Glutamatergic neuron (in vitro differentiated cells): ENCODE measurements at regions not wholly inside any gene's neighbourhood (a gene's known extent, or its start where the extent isn't known, plus 50 kb on each side); places are given as distances from the start of the nearest gene placed in this dataset.

ENCODE experiments used
- DNase-seq: peaks from one replicate; pipeline ENCODE4 v3.0.0; 2022
- H3K27ac Mint-ChIP-seq: one replicate; pipeline ENCODE4 v1.8.0; 2020; ENCODE audit warnings: mild to moderate bottlenecking, mixed read lengths, inconsistent platforms; ENCODE audit not compliant: unreplicated experiment
- H3K27me3 Mint-ChIP-seq: one replicate; pipeline ENCODE4 v1.8.0; 2020; ENCODE audit warnings: mild to moderate bottlenecking, moderate library complexity, mixed read lengths, inconsistent platforms; ENCODE audit not compliant: unreplicated experiment
- H3K36me3 Mint-ChIP-seq: one replicate; pipeline ENCODE4 v1.8.0; 2020; ENCODE audit warnings: mild to moderate bottlenecking, mixed read lengths, inconsistent platforms; ENCODE audit not compliant: unreplicated experiment
- H3K4me1 Mint-ChIP-seq: one replicate; pipeline ENCODE4 v1.8.0; 2020; ENCODE audit warnings: mild to moderate bottlenecking, low read depth, mixed read lengths, inconsistent platforms; ENCODE audit not compliant: unreplicated experiment
- H3K4me3 Mint-ChIP-seq: one replicate; pipeline ENCODE4 v1.8.0; 2020; ENCODE audit warnings: mild to moderate bottlenecking, mixed read lengths, inconsistent platforms; ENCODE audit not compliant: unreplicated experiment
- H3K9me3 Mint-ChIP-seq: one replicate; pipeline ENCODE4 v1.8.0; 2020; ENCODE audit warnings: mild to moderate bottlenecking, moderate library complexity, mixed read lengths, inconsistent platforms; ENCODE audit not compliant: unreplicated experiment
- TF ChIP-seq, protein P1 (sequence below): fragments of 200-600 bp; sonication (generic); IDR thresholded peaks from one replicate; pipeline ENCODE4 v1.5.0; 2021; ENCODE audit not compliant: partially characterized antibody, unreplicated experiment

DNA sequence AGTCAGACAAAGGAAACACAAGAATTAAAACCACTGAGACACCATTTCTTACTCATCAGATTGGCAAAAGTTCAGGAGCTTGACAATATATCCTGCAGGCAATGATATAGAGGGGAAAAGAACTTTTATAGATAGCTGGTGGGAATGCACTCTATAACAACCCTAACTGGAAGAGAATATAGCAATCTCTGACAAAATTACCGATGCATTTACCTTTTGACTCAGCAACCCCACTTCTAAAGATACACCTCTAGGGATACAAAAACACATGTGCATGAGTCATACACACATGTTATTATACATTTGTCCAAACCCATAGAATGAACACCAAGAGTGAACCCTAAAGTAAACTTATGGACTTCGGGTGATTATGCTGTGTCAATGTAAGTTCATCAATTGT is 79.4 kb upstream of the SRD5A2 start:
- Mint-ChIP-seq H3K4me1 (no peaks in the 10 kb centered on the region), H3K27ac (no peak overlapping the region), H3K36me3 (no peaks in the 10 kb centered on the region), H3K9me3 (peaks cover 1% of the 10 kb centered on the region), H3K4me3 (no peak overlapping the region), H3K27me3 (peaks cover 3% of the 10 kb centered on the region)
- DNase-seq: no peak
- TF ChIP-seq, protein P1, sequence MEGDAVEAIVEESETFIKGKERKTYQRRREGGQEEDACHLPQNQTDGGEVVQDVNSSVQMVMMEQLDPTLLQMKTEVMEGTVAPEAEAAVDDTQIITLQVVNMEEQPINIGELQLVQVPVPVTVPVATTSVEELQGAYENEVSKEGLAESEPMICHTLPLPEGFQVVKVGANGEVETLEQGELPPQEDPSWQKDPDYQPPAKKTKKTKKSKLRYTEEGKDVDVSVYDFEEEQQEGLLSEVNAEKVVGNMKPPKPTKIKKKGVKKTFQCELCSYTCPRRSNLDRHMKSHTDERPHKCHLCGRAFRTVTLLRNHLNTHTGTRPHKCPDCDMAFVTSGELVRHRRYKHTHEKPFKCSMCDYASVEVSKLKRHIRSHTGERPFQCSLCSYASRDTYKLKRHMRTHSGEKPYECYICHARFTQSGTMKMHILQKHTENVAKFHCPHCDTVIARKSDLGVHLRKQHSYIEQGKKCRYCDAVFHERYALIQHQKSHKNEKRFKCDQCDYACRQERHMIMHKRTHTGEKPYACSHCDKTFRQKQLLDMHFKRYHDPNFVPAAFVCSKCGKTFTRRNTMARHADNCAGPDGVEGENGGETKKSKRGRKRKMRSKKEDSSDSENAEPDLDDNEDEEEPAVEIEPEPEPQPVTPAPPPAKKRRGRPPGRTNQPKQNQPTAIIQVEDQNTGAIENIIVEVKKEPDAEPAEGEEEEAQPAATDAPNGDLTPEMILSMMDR: no peak

DNA sequence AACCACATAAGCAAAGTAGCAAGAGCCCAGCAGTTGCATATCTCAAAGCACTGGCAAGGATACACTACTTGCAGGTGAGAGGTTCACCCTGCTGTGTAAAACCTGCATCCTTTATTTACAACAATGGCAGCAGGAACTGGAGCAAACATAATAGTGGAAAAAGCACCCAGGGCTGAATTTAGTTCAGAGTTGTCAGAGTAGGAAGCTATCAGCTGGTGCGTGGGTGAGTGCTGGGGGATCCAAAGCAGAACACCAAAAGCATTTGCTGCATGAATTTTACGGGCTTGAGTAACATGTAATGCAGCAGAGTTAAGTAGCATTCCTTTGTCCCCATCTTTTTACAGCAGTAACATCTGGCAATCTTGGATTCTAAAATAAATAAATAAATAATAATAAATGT is 73.5 kb upstream of the SRD5A2 start:
- H3K27me3 Mint-ChIP-seq: peaks cover 3% of the 10 kb centered on the region
- H3K4me1 Mint-ChIP-seq: no peaks in the 10 kb centered on the region
- no peak overlapping the region for H3K4me3 Mint-ChIP-seq
- peaks cover 1% of the 10 kb centered on the region for H3K9me3 Mint-ChIP-seq
- no peak overlapping the region for H3K27ac Mint-ChIP-seq
- H3K36me3 Mint-ChIP-seq: no peaks in the 10 kb centered on the region
- TF ChIP-seq, protein P1: no peak
- no peak for DNase-seq

DNA sequence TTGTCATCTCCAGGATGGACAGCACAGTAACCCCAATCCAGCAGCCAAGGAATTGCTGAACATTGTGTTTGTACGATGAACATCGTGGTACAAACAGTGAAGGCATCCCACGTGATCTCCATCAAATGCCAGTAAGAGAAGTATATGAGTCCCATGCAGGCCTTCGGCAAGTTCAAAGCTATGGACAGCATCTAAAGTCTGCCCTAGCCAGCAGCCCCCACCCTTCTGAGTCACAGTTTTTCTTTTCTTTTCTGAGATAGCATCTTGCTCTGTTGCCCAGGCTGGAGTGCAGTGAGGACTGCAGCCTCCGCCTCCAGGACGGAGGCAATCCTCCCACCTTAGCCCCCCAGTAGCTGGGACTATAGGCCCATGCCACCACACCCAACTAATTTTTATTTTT is 71.0 kb upstream of the SRD5A2 start:
- DNase-seq: no peak
- H3K4me1 Mint-ChIP-seq: no peaks in the 10 kb centered on the region
- no peak overlapping the region for H3K4me3 Mint-ChIP-seq
- peaks cover 1% of the 10 kb centered on the region for H3K9me3 Mint-ChIP-seq
- H3K27ac Mint-ChIP-seq: no peak overlapping the region
- H3K36me3 Mint-ChIP-seq: no peaks in the 10 kb centered on the region
- peaks cover 3% of the 10 kb centered on the region for H3K27me3 Mint-ChIP-seq
- TF ChIP-seq, protein P1: no peak

DNA sequence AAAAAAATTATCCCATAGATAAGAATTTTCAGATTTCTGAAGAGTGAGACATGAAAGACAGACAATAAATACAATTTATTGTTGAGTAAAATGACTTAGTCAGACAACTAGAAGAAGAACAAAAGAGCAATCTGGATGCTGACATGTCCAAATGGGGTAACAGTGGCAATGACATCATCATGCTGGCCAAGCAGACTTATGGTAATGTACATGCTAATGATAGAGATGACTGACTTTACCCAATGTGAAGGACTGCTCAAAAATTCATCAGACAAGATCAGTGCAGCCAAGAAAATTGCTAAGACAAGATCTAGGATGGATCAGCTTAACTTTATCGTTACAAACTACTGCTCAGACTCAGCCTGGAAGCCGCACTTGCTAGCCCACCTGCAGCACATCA is 70.5 kb upstream of the SRD5A2 start:
- no peak overlapping the region for H3K27ac Mint-ChIP-seq
- H3K4me1 Mint-ChIP-seq: no peaks in the 10 kb centered on the region
- TF ChIP-seq, protein P1: no peak
- no peak for DNase-seq
- no peaks in the 10 kb centered on the region for H3K9me3 Mint-ChIP-seq
- no peak overlapping the region for H3K4me3 Mint-ChIP-seq
- peaks cover 3% of the 10 kb centered on the region for H3K27me3 Mint-ChIP-seq
- no peaks in the 10 kb centered on the region for H3K36me3 Mint-ChIP-seq

DNA sequence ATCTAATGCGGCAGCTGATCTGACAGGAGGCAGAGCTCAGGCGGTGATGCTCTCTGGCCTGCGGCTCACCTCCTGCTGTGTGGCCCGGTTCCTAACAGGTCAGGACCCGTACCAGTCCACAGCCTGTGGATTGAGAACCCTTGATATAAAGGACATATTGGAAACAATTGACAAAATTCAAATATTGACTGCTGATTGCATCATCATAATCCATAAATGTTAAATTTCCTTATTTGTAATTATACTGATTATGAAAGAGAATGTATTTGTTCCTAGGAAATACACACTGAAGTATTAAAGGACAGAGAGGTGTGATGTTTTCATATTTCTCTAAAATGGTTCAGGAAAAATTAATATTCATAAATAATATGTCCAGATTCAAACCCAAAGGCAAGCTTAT is 63.8 kb upstream of the SRD5A2 start:
- no peaks in the 10 kb centered on the region for H3K9me3 Mint-ChIP-seq
- H3K4me1 Mint-ChIP-seq: no peaks in the 10 kb centered on the region
- H3K36me3 Mint-ChIP-seq: no peaks in the 10 kb centered on the region
- DNase-seq: no peak
- TF ChIP-seq, protein P1: no peak
- H3K4me3 Mint-ChIP-seq: no peak overlapping the region
- no peaks in the 10 kb centered on the region for H3K27me3 Mint-ChIP-seq
- H3K27ac Mint-ChIP-seq: no peak overlapping the region
